HEK293 (cell line): ENCODE measurements at regions not wholly inside any gene's neighbourhood (a gene's known extent, or its start where the extent isn't known, plus 50 kb on each side); places are given as distances from the start of the nearest gene placed in this dataset.

Experiments
- CTCF ChIA-PET: fragments of 350-600 bp; formaldehyde crosslinking; extraction: SDS; loops from one replicate; lab custom pipeline; 2021; ENCODE audit warnings: antibody characterized with exemption; lab: Yijun Ruan, JAX
- POLR2A ChIA-PET: fragments of 300-600 bp; formaldehyde crosslinking; extraction: SDS; loops from one replicate; lab custom pipeline; 2020; ENCODE audit warnings: antibody characterized with exemption, inconsistent platforms; lab: Yijun Ruan, JAX
- H3K27ac ChIP-seq: fragments of 200-500 bp; sonication (Bioruptor generic); 2 replicates; pipeline ENCODE4 v1.5.1; 2014; ENCODE audit warnings: low read depth, low read length, control low read depth, inconsistent platforms; ENCODE audit errors: extremely low read depth
- H3K36me3 ChIP-seq, 2 experiments: fragments of 200-500 bp in 1 of 2; sonication (Bioruptor generic) in 1 of 2; 1 replicate in 1 of 2; 2 replicates in 1 of 2; pipeline ENCODE4 v1.5.1; 2014 to 2017; ENCODE audit warnings: inconsistent platforms in 2 of 2, low read length in 2 of 2; ENCODE audit not compliant: control insufficient read depth in 2 of 2, insufficient read depth in 1 of 2
- H3K4me1 ChIP-seq: fragments of 200-500 bp; sonication (Bioruptor generic); 2 replicates; pipeline ENCODE4 v1.5.1; 2014; ENCODE audit warnings: mild to moderate bottlenecking, low read length, inconsistent platforms; ENCODE audit not compliant: control insufficient read depth, insufficient read depth
- H3K4me3 ChIP-seq: 2 replicates; pipeline ENCODE4 v1.5.1; 2011; ENCODE audit warnings: low read depth, mild to moderate bottlenecking, control low read depth, low read length, moderate library complexity
- H3K9me3 ChIP-seq: fragments of 200-500 bp; sonication (Bioruptor generic); 2 replicates; pipeline ENCODE4 v1.5.1; 2014; ENCODE audit warnings: low read depth, low read length, inconsistent platforms; ENCODE audit not compliant: control insufficient read depth, insufficient read depth
- ELK4 ChIP-seq: IDR thresholded peaks from 2 replicates; pipeline ENCODE4 v1.6.1; 2011; ENCODE audit warnings: mild to moderate bottlenecking, low read depth, low read length, borderline replicate concordance
- PATZ1 ChIP-seq: fragments of 450-650 bp; formaldehyde crosslinking; IDR thresholded peaks from 2 replicates; pipeline ENCODE4 v1.5.1; 2016; ENCODE audit warnings: missing biosample characterization, missing genetic modification characterization
- SP2 ChIP-seq: fragments of 450-650 bp; formaldehyde crosslinking; IDR thresholded peaks from 2 replicates; pipeline ENCODE4 v1.5.1; 2016; ENCODE audit warnings: missing biosample characterization, missing genetic modification characterization
- WT1 ChIP-seq: fragments of 450-650 bp; formaldehyde crosslinking; IDR thresholded peaks from 2 replicates; pipeline ENCODE4 v1.5.1; 2016; ENCODE audit warnings: missing biosample characterization, missing genetic modification characterization
- ZNF10 ChIP-seq: fragments of 450-650 bp; formaldehyde crosslinking; IDR thresholded peaks from 2 replicates; pipeline ENCODE4 v1.5.1; 2017; ENCODE audit warnings: missing biosample characterization, missing genetic modification characterization
- ZNF132 ChIP-seq: fragments of 450-650 bp; formaldehyde crosslinking; IDR thresholded peaks from 2 replicates; pipeline ENCODE4 v1.5.1; 2017; ENCODE audit warnings: missing biosample characterization, missing genetic modification characterization, borderline replicate concordance
- ZNF175 ChIP-seq: fragments of 450-650 bp; formaldehyde crosslinking; IDR thresholded peaks from 2 replicates; pipeline ENCODE4 v1.5.1; 2016; ENCODE audit warnings: missing biosample characterization, missing genetic modification characterization
- ZNF24 ChIP-seq: fragments of 450-650 bp; formaldehyde crosslinking; IDR thresholded peaks from 2 replicates; pipeline ENCODE4 v1.5.1; 2016; ENCODE audit warnings: missing biosample characterization, missing genetic modification characterization
- ZNF350 ChIP-seq: fragments of 450-650 bp; formaldehyde crosslinking; IDR thresholded peaks from 2 replicates; pipeline ENCODE4 v1.5.0; 2017; ENCODE audit warnings: missing biosample characterization, mild to moderate bottlenecking, missing genetic modification characterization
- ZNF354C ChIP-seq: fragments of 450-650 bp; formaldehyde crosslinking; IDR thresholded peaks from 2 replicates; pipeline ENCODE4 v1.5.1; 2016; ENCODE audit warnings: missing biosample characterization, missing genetic modification characterization, low read depth, borderline replicate concordance
- ZNF366 ChIP-seq: fragments of 450-650 bp; formaldehyde crosslinking; conservative IDR thresholded peaks from 2 replicates; pipeline ENCODE4 v1.5.1; 2016; ENCODE audit warnings: missing biosample characterization, missing genetic modification characterization
- ZNF426 ChIP-seq: fragments of 450-650 bp; formaldehyde crosslinking; IDR thresholded peaks from 2 replicates; pipeline ENCODE4 v1.5.1; 2017; ENCODE audit warnings: missing biosample characterization, missing genetic modification characterization, mild to moderate bottlenecking, inconsistent platforms, moderate library complexity
- ZNF48 ChIP-seq: fragments of 450-650 bp; formaldehyde crosslinking; IDR thresholded peaks from 2 replicates; pipeline ENCODE4 v1.5.1; 2016; ENCODE audit warnings: missing biosample characterization, missing genetic modification characterization
- ZNF561 ChIP-seq: fragments of 450-650 bp; IDR thresholded peaks from 2 replicates; pipeline ENCODE4 v1.5.1; 2018; ENCODE audit warnings: missing biosample characterization, missing genetic modification characterization, borderline replicate concordance
- ZNF610 ChIP-seq: fragments of 450-650 bp; formaldehyde crosslinking; IDR thresholded peaks from 2 replicates; pipeline ENCODE4 v1.5.1; 2016; ENCODE audit warnings: missing biosample characterization, missing genetic modification characterization, borderline replicate concordance
- ZNF677 ChIP-seq: fragments of 450-650 bp; IDR thresholded peaks from 2 replicates; pipeline ENCODE4 v1.5.0; 2018; ENCODE audit warnings: missing biosample characterization, mild to moderate bottlenecking, missing genetic modification characterization, moderate library complexity
- ZNF76 ChIP-seq: fragments of 450-650 bp; formaldehyde crosslinking; IDR thresholded peaks from 2 replicates; pipeline ENCODE4; 2016; ENCODE audit warnings: low read depth, missing biosample characterization, missing genetic modification characterization, borderline replicate concordance
- ZNF768 ChIP-seq: fragments of 450-650 bp; formaldehyde crosslinking; IDR thresholded peaks from 2 replicates; pipeline ENCODE4 v1.5.1; 2018; ENCODE audit warnings: missing biosample characterization, mild to moderate bottlenecking, missing genetic modification characterization
- ZNF791 ChIP-seq: fragments of 450-650 bp; formaldehyde crosslinking; IDR thresholded peaks from 2 replicates; pipeline ENCODE4 v1.5.1; 2016; ENCODE audit warnings: missing biosample characterization, missing genetic modification characterization
- ZXDB ChIP-seq: fragments of 450-650 bp; formaldehyde crosslinking; IDR thresholded peaks from 2 replicates; pipeline ENCODE4 v1.5.1; 2016; ENCODE audit warnings: missing biosample characterization, missing genetic modification characterization
- TF ChIP-seq, protein P1 (sequence below): fragments of 450-650 bp; formaldehyde crosslinking; IDR thresholded peaks from 2 replicates; pipeline ENCODE4 v1.5.1; 2016; ENCODE audit warnings: missing biosample characterization, missing genetic modification characterization
- TF ChIP-seq, protein P2 (sequence below): fragments of 450-650 bp; formaldehyde crosslinking; IDR thresholded peaks from 2 replicates; pipeline ENCODE4 v1.5.1; 2016; ENCODE audit warnings: missing biosample characterization, missing genetic modification characterization
- TF ChIP-seq, protein P3 (sequence below): fragments of 450-650 bp; formaldehyde crosslinking; IDR thresholded peaks from 2 replicates; pipeline ENCODE4 v1.5.1; 2016; ENCODE audit warnings: missing biosample characterization, missing genetic modification characterization

DNA sequence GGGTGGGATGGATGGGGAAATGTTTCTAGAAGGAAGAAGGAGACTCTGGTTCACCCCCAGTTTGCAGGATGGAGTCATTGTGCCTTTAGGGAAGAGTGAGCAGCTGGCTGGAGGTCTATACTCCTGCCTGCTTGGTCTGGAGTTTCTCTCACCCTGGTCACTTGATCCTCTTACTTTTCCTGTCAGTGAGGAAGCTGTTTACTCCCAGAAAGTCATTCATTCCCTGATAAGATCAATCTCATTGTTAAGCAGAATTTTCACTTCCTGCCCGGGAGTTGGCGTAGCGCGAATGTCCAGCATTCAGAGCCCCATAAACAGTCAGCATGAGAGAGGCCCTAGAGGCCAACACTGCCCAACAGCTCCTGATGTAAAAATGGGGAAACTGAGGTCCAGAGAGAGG, 70.4 kb upstream of the SIRPA start:
- Histone ChIP-seq H3K4me1 (no peaks in the 10 kb centered on the region), H3K27ac (no peak overlapping the region), H3K4me3 (no peak overlapping the region), H3K9me3 (no peaks in the 10 kb centered on the region), H3K36me3 (no peaks in the 10 kb centered on the region)
- TF ChIP-seq ZNF610 (no peak), ZNF76 (tag by site-specific recombination) (no peak), ZNF354C (tag by site-specific recombination) (no peak), SP2 (no peak), ZNF350 (tag by site-specific recombination) (no peak)
- CTCF ChIA-PET: no interaction called here
- POLR2A ChIA-PET: no interaction called here

DNA sequence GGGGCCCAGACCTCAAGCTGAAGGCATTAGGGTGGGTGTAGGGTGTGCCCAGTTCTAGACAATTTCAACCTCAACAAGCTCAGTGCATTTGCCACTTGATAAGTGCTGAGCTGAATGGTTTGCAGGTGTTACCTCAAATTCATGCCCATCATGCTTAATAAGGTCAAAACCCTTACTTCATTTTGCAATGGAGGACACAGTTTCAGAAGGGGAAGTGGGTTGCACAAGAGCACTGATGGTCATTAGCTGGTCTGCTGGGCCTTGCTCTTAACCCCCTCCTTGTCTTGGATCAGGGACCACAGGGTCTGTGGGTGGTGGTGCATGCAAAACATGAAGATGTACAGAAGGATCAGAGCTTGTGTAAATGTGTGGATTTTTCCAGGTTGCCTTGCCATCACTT, 71.0 kb upstream of the SIRPA start:
- Histone ChIP-seq H3K27ac (no peak overlapping the region), H3K36me3 (no peaks in the 10 kb centered on the region), H3K9me3 (no peaks in the 10 kb centered on the region), H3K4me1 (no peaks in the 10 kb centered on the region), H3K4me3 (no peak overlapping the region)
- ChIA-PET CTCF (no interaction called here), POLR2A (no interaction called here)
- TF ChIP-seq ZNF48 (tag by site-specific recombination) (no peak), ZNF610 (no peak), ZNF561 (no peak), ZNF132 (no peak), ZNF768 (tag by site-specific recombination) (no peak), ZNF10 (tag by site-specific recombination) (no peak), ZNF426 (no peak), PATZ1 (tag by site-specific recombination) (no peak), ZNF366 (tag by site-specific recombination) (no peak), ZXDB (no peak), ELK4 (no peak), ZNF175 (tag by site-specific recombination) (no peak), ZNF791 (no peak), ZNF24 (tag by site-specific recombination) (no peak), WT1 (tag by site-specific recombination) (no peak), ZNF677 (tag by site-specific recombination) (no peak)
- TF ChIP-seq, protein P1, sequence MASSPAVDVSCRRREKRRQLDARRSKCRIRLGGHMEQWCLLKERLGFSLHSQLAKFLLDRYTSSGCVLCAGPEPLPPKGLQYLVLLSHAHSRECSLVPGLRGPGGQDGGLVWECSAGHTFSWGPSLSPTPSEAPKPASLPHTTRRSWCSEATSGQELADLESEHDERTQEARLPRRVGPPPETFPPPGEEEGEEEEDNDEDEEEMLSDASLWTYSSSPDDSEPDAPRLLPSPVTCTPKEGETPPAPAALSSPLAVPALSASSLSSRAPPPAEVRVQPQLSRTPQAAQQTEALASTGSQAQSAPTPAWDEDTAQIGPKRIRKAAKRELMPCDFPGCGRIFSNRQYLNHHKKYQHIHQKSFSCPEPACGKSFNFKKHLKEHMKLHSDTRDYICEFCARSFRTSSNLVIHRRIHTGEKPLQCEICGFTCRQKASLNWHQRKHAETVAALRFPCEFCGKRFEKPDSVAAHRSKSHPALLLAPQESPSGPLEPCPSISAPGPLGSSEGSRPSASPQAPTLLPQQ: no peak
- TF ChIP-seq, protein P2, sequence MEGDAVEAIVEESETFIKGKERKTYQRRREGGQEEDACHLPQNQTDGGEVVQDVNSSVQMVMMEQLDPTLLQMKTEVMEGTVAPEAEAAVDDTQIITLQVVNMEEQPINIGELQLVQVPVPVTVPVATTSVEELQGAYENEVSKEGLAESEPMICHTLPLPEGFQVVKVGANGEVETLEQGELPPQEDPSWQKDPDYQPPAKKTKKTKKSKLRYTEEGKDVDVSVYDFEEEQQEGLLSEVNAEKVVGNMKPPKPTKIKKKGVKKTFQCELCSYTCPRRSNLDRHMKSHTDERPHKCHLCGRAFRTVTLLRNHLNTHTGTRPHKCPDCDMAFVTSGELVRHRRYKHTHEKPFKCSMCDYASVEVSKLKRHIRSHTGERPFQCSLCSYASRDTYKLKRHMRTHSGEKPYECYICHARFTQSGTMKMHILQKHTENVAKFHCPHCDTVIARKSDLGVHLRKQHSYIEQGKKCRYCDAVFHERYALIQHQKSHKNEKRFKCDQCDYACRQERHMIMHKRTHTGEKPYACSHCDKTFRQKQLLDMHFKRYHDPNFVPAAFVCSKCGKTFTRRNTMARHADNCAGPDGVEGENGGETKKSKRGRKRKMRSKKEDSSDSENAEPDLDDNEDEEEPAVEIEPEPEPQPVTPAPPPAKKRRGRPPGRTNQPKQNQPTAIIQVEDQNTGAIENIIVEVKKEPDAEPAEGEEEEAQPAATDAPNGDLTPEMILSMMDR (tag by site-specific recombination): no peak
- TF ChIP-seq, protein P3, sequence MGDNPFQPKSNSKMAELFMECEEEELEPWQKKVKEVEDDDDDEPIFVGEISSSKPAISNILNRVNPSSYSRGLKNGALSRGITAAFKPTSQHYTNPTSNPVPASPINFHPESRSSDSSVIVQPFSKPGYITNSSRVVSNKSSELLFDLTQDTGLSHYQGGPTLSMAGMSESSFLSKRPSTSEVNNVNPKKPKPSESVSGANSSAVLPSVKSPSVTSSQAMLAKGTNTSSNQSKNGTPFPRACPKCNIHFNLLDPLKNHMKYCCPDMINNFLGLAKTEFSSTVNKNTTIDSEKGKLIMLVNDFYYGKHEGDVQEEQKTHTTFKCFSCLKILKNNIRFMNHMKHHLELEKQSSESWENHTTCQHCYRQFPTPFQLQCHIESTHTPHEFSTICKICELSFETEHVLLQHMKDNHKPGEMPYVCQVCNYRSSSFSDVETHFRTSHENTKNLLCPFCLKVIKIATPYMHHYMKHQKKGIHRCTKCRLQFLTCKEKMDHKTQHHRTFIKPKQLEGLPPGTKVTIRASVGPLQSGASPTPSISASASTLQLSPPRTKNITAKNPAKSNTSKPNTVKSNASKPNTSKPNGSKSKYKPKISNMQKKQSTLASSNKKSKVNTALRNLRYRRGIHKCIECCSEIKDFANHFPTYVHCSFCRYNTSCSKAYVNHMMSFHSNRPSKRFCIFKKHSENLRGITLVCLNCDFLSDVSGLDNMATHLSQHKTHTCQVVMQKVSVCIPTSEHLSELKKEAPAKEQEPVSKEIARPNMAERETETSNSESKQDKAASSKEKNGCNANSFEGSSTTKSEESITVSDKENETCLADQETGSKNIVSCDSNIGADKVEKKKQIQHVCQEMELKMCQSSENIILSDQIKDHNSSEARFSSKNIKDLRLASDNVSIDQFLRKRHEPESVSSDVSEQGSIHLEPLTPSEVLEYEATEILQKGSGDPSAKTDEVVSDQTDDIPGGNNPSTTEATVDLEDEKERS (tag by site-specific recombination): no peak
